OCI-LY7 (cell line): ENCODE measurements at regions not wholly inside any gene's neighbourhood (a gene's known extent, or its start where the extent isn't known, plus 50 kb on each side); places are given as distances from the start of the nearest gene placed in this dataset.

Experiments used
- CTCF ChIP-seq: fragments of 200-600 bp; sonication (generic); conservative IDR thresholded peaks from 2 replicates; pipeline ENCODE4 v1.5.1; 2014; ENCODE audit warnings: mild to moderate bottlenecking, antibody characterized with exemption, low read length, moderate library complexity, mixed read lengths
- EZH2phosphoT487 ChIP-seq: fragments of 200-600 bp; sonication (generic); IDR thresholded peaks from 2 replicates; pipeline ENCODE4 v1.6.1; 2018; ENCODE audit warnings: low read depth, borderline replicate concordance, mild to moderate bottlenecking, mixed run types, antibody characterized with exemption, low read length, moderate library complexity, mixed read lengths

GRCh38 chr6:5893295-5893694, 113.4 kb downstream of the NRN1 start:
- TF ChIP-seq CTCF = no peak
- no peak for TF ChIP-seq EZH2phosphoT487
